NCI-H345 treated with DMSO at 0.1 percent for 48 hours (cell line): ENCODE measurements at regions not wholly inside any gene's neighbourhood (a gene's known extent, or its start where the extent isn't known, plus 50 kb on each side); places are given as distances from the start of the nearest gene placed in this dataset.
A peak's percentile ranks its signal among the peaks of the same experiment; 100 is the strongest.
"Not testable (repeated sequence)": the region's sequence is repeated elsewhere in the genome, so short reads cannot be mapped to it uniquely, and the experiment has no call there.

ENCODE experiments used
- DNase-seq: peaks from one replicate; lab custom pipeline; 2025; ENCODE audit not compliant: unreplicated experiment; lab: John Stamatoyannopoulos, UW

GRCh38 chr9:97182532-97182931 is 124.9 kb upstream of the CCDC180 start:
- DNase-seq = not testable (repeated sequence)

- no peak for DNase-seq
These were observed 127.8 kb upstream of the CCDC180 start for GRCh38 chr9:97179616-97180015.

GRCh38 chr9:97176206-97176605 is 131.3 kb upstream of the CCDC180 start:
- peak; percentile 38 for DNase-seq

GRCh38 chr9:97168174-97168573 is 129.2 kb upstream of the CTSV start:
- not testable (repeated sequence) for DNase-seq

- not testable (repeated sequence) for DNase-seq
These were observed 127.7 kb upstream of the CTSV start for GRCh38 chr9:97166496-97167138.

- no peak for DNase-seq
These were observed 121.3 kb upstream of the CTSV start for GRCh38 chr9:97160255-97160654.

- DNase-seq = not testable (repeated sequence)
These were observed 119.8 kb upstream of the CTSV start for GRCh38 chr9:97158722-97159121.

GRCh38 chr9:97155441-97155840 is 116.5 kb upstream of the CTSV start:
- DNase-seq = not testable (repeated sequence)

GRCh38 chr9:97153967-97154366 is 115.0 kb upstream of the CTSV start:
- no peak for DNase-seq

- DNase-seq = not testable (repeated sequence)
These were observed 114.2 kb upstream of the CTSV start for GRCh38 chr9:97153160-97153559.

- not testable (repeated sequence) for DNase-seq
These were observed 111.5 kb upstream of the CTSV start for GRCh38 chr9:97150471-97150870.

- DNase-seq = not testable (repeated sequence)
These were observed 109.5 kb upstream of the CTSV start for GRCh38 chr9:97148428-97148827.

- not testable (repeated sequence) for DNase-seq
These were observed 106.7 kb upstream of the CTSV start for GRCh38 chr9:97145680-97146079.

- DNase-seq = no peak
These were observed 101.6 kb upstream of the CTSV start for GRCh38 chr9:97140566-97140965.

- no peak for DNase-seq
These were observed 97.5 kb upstream of the CTSV start for GRCh38 chr9:97136421-97136820.

- not testable (repeated sequence) for DNase-seq
These were observed 95.0 kb upstream of the CTSV start for GRCh38 chr9:97133966-97134365.

- DNase-seq = no peak
These were observed 93.9 kb upstream of the CTSV start for GRCh38 chr9:97132865-97133264.

GRCh38 chr9:97130864-97131263 is 91.9 kb upstream of the CTSV start:
- DNase-seq = not testable (repeated sequence)

- DNase-seq = not testable (repeated sequence)
These were observed 91.4 kb upstream of the CTSV start for GRCh38 chr9:97130387-97130786.

GRCh38 chr9:97128919-97129318 is 90.0 kb upstream of the CTSV start:
- no peak for DNase-seq

- no peak for DNase-seq
These were observed 85.3 kb upstream of the CTSV start for GRCh38 chr9:97124256-97124655.

GRCh38 chr9:97110696-97111095 is 71.8 kb upstream of the CTSV start:
- no peak for DNase-seq

- DNase-seq = no peak
These were observed 70.4 kb upstream of the CTSV start for GRCh38 chr9:97109194-97109811.
